IMR-90 (cell line): ENCODE measurements at regions not wholly inside any gene's neighbourhood (a gene's known extent, or its start where the extent isn't known, plus 50 kb on each side); places are given as distances from the start of the nearest gene placed in this dataset.

Experiments
- ATAC-seq: fragments of 200-7000 bp; cut with Tn5 transposase; 2 replicates; pipeline ENCODE4 v1.9.1; 2020; ENCODE audit warnings: low read depth, mild to moderate bottlenecking, moderate library complexity
- BruUV-seq: library from RNA; stranded (reverse); fragments of 400-500 nt; replicated peaks from 2 replicates; lab custom pipeline; 2021; lab: Mats Ljungman, UMichigan
- CTCF ChIA-PET: fragments of 300-600 bp; formaldehyde crosslinking; extraction: SDS; loops from one replicate; lab custom pipeline; 2021; ENCODE audit warnings: antibody characterized with exemption; lab: Yijun Ruan, JAX
- POLR2A ChIA-PET: fragments of 300-600 bp; sonication (Branson Sonifier 250); formaldehyde crosslinking; loops from one replicate; lab custom pipeline; 2022; ENCODE audit warnings: antibody characterized with exemption; ENCODE audit not compliant: unreplicated experiment; lab: Charles Lee
- DNase-seq: peaks from one replicate; pipeline ENCODE4 v3.0.0; 2013
- H2AFZ ChIP-seq: replicated peaks from 2 replicates; pipeline ENCODE3; 2013; ENCODE audit warnings: low read length, mild to moderate bottlenecking; ENCODE audit not compliant: poor library complexity
- H2AK5ac ChIP-seq: 2 replicates; pipeline ENCODE4 v1.6.1; 2013; ENCODE audit warnings: low read depth, low read length, inconsistent platforms
- H2AK9ac ChIP-seq: replicated peaks from 2 replicates; pipeline ENCODE3; 2013; ENCODE audit warnings: mild to moderate bottlenecking, low read depth, low read length, moderate library complexity; ENCODE audit not compliant: poor library complexity
- H2BK120ac ChIP-seq: 2 replicates; pipeline ENCODE4 v1.6.1; 2013; ENCODE audit warnings: low read depth, low read length, inconsistent platforms
- H2BK15ac ChIP-seq: 3 replicates; pipeline ENCODE4 v1.6.1; 2013; ENCODE audit warnings: low read depth, low read length, inconsistent platforms
- H2BK20ac ChIP-seq: 2 replicates; pipeline ENCODE4 v1.6.1; 2013; ENCODE audit warnings: low read depth, mild to moderate bottlenecking, inconsistent platforms, low read length, moderate library complexity
- H2BK5ac ChIP-seq: 2 replicates; pipeline ENCODE4 v1.6.1; 2013; ENCODE audit warnings: mild to moderate bottlenecking, low read depth, low read length, inconsistent platforms; ENCODE audit not compliant: poor library complexity, severe bottlenecking
- H3K14ac ChIP-seq: replicated peaks from 2 replicates; pipeline ENCODE4 v1.6.1; 2013; ENCODE audit warnings: low read depth, low read length, inconsistent platforms
- H3K18ac ChIP-seq: 2 replicates; pipeline ENCODE4 v1.6.1; 2013; ENCODE audit warnings: low read depth, low read length, control low read depth
- H3K23ac ChIP-seq: 2 replicates; pipeline ENCODE4 v1.6.1; 2013; ENCODE audit warnings: low read depth, low read length, inconsistent platforms
- H3K27ac ChIP-seq: 2 replicates; pipeline ENCODE4 v1.5.1; 2013; ENCODE audit warnings: mild to moderate bottlenecking, control low read depth, low read length; ENCODE audit not compliant: insufficient read depth
- H3K27me3 ChIP-seq: 2 replicates; pipeline ENCODE4 v1.6.1; 2013; ENCODE audit warnings: low read length; ENCODE audit not compliant: control insufficient read depth, insufficient read depth
- H3K36me3 ChIP-seq: 2 replicates; pipeline ENCODE4 v1.6.1; 2013; ENCODE audit warnings: low read length, mixed read lengths; ENCODE audit not compliant: control insufficient read depth, insufficient read depth
- H3K4ac ChIP-seq: 2 replicates; pipeline ENCODE4 v1.6.1; 2013; ENCODE audit warnings: low read depth, low read length, inconsistent platforms
- H3K4me1 ChIP-seq: 2 replicates; pipeline ENCODE4 v1.6.1; 2013; ENCODE audit warnings: low read length, mixed read lengths; ENCODE audit not compliant: control insufficient read depth, insufficient read depth
- H3K4me2 ChIP-seq: 2 replicates; pipeline ENCODE4 v1.6.1; 2013; ENCODE audit warnings: low read depth, mild to moderate bottlenecking, control low read depth, low read length, moderate library complexity
- H3K4me3 ChIP-seq: 2 replicates; pipeline ENCODE4 v1.5.1; 2013; ENCODE audit warnings: low read depth, mild to moderate bottlenecking, control low read depth, low read length, moderate library complexity; ENCODE audit not compliant: insufficient read depth
- H3K56ac ChIP-seq: 2 replicates; pipeline ENCODE4 v1.6.1; 2013; ENCODE audit warnings: low read length, inconsistent platforms; ENCODE audit not compliant: insufficient read depth; ENCODE audit errors: extremely low read depth
- H3K79me1 ChIP-seq, 2 experiments: 2 replicates each; pipeline ENCODE4 v1.6.1; 2013; ENCODE audit warnings: low read length in 2 of 2, inconsistent platforms in 1 of 2, low read depth in 1 of 2
- H3K9ac ChIP-seq: 2 replicates; pipeline ENCODE4 v1.6.1; 2013; ENCODE audit warnings: low read depth, low read length, control low read depth
- H3K9me1 ChIP-seq: 2 replicates; pipeline ENCODE4 v1.6.1; 2013; ENCODE audit warnings: low read length, inconsistent platforms; ENCODE audit not compliant: insufficient read depth
- H3K9me3 ChIP-seq: 2 replicates; pipeline ENCODE4 v1.6.1; 2013; ENCODE audit warnings: low read length; ENCODE audit not compliant: control insufficient read depth, insufficient read depth
- H4K20me1 ChIP-seq: 2 replicates; pipeline ENCODE4 v1.6.1; 2013; ENCODE audit warnings: low read length, inconsistent platforms; ENCODE audit not compliant: insufficient read depth
- H4K5ac ChIP-seq: 2 replicates; pipeline ENCODE4 v1.6.1; 2013; ENCODE audit warnings: mild to moderate bottlenecking, low read depth, low read length, control low read depth
- H4K8ac ChIP-seq, 2 experiments: 2 replicates each; pipeline ENCODE4 v1.6.1; 2013; ENCODE audit warnings: low read depth in 2 of 2, low read length in 2 of 2, control low read depth in 1 of 2, inconsistent platforms in 1 of 2
- H4K91ac ChIP-seq: 2 replicates; pipeline ENCODE4 v1.6.1; 2013; ENCODE audit warnings: low read depth, low read length, inconsistent platforms; ENCODE audit not compliant: insufficient read depth
- CEBPB ChIP-seq: IDR thresholded peaks from 2 replicates; pipeline ENCODE4 v1.6.1; 2012; ENCODE audit warnings: low read depth, low read length, improper control_type of control experiment
- MAFK ChIP-seq: IDR thresholded peaks from 2 replicates; pipeline ENCODE4 v1.6.1; 2012; ENCODE audit warnings: low read depth, low read length, improper control_type of control experiment
- MAZ ChIP-seq: IDR thresholded peaks from 2 replicates; pipeline ENCODE4 v1.6.1; 2012; ENCODE audit warnings: low read depth, mild to moderate bottlenecking, low read length, improper control_type of control experiment, moderate library complexity, borderline replicate concordance
- RAD21 ChIP-seq: IDR thresholded peaks from 2 replicates; pipeline ENCODE4 v1.6.1; 2012; ENCODE audit warnings: low read length, improper control_type of control experiment
- SMC3 ChIP-seq: fragments of 150-350 bp; IDR thresholded peaks from 2 replicates; pipeline ENCODE4 v1.6.1; 2016; ENCODE audit warnings: low read depth, mild to moderate bottlenecking, antibody characterized with exemption, low read length, moderate library complexity
- USF2 ChIP-seq: fragments of 150-350 bp; IDR thresholded peaks from 2 replicates; pipeline ENCODE4 v1.6.1; 2017; ENCODE audit warnings: mild to moderate bottlenecking, antibody characterized with exemption, low read length, low read depth
- WGBS, 2 experiments: methylation state at CpG; one replicate each; pipeline versions ENCODE4 v1.1.5 to v1.1.7; 2013; ENCODE audit warnings: missing lambda C conversion rate in 2 of 2; ENCODE audit not compliant: insufficient read length in 1 of 2; ENCODE audit errors: extremely low coverage in 2 of 2; 5-methylcytosine and 5-hydroxymethylcytosine counted together
- dilution Hi-C: fragments of 300-500 bp; cut with HindIII; formaldehyde crosslinking; loops from one replicate; pipeline ENCODE4 v1.14.3; 2018; ENCODE audit warnings: low sequenced_read_pairs; ENCODE audit not compliant: unreplicated experiment
- in situ Hi-C: fragments of 300-500 bp; cut with MboI; formaldehyde crosslinking; loops from 3 replicates; pipeline ENCODE4 v1.14.3; 2019; ENCODE audit warnings: low sequenced_read_pairs, inconsistent platforms, mixed read lengths
- intact Hi-C: fragments of 100-400 bp; cut with micrococcal nuclease; formaldehyde crosslinking; loops from 2 replicates; pipeline ENCODE4 v1.10.0; 2022

DNA sequence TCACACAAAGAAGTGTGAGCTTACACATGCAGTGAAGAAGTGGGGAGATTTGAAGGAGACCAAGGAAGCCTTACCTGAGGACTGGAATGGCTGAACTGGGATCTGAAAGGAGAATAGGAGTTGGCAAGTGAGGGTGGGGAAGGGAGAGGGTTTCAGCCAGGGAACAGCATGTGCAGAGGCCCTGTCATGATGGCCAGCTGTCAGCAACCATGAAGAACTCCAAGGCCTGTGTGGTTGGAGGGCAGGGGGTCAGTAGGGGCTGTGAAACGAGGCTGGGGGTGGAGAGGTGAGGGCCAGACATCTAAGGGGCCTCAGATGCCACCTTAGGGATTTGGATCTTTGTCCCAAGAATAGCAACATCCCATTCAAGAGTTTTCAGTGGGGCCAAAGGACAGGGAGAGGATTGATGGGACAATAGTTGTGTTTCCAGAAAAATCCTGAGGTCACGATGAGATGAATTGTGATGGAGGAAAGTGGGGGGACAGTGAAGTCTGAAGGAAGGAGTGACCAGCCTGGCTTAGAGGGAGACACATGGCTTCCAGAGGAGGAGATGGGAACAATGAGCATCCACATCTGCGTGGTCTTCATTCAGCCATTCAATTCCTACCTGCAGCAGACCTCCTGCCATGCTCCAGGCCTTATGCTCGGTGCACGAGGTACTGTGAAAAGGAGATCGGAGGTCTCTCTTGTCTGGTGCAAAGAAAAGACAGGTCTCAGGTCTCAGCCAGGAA, 187.6 kb downstream of the MATN1 start:
- DNase-seq (no peak), ATAC-seq (no peak)
- no peak overlapping the region for H3K18ac ChIP-seq
- no peak overlapping the region for H4K8ac ChIP-seq
- no peaks in the 10 kb centered on the region for H3K36me3 ChIP-seq
- no peaks in the 10 kb centered on the region for H3K27me3 ChIP-seq
- H2BK20ac ChIP-seq = no peak overlapping the region
- ChIA-PET POLR2A (no interaction called here), CTCF (no interaction called here)
- no peak overlapping the region for H2AFZ ChIP-seq
- no TSS peak for BruUV-seq
- H3K4me2 ChIP-seq = no peak overlapping the region
- no peak overlapping the region for H2BK120ac ChIP-seq
- H4K5ac ChIP-seq = no peak overlapping the region
- H3K9me1 ChIP-seq = no peaks in the 10 kb centered on the region
- no peak overlapping the region for H3K14ac ChIP-seq
- no peak overlapping the region for H3K23ac ChIP-seq
- no peak overlapping the region for H2BK5ac ChIP-seq
- H2AK9ac ChIP-seq = no peak overlapping the region
- no peak overlapping the region for H3K56ac ChIP-seq
- TF ChIP-seq CEBPB (no peak), MAFK (no peak), USF2 (no peak), RAD21 (no peak), SMC3 (no peak), MAZ (no peak)
- H3K27ac ChIP-seq = no peak overlapping the region
- no peak overlapping the region for H3K9ac ChIP-seq
- no peak overlapping the region for H4K91ac ChIP-seq
- no peak overlapping the region for H3K4me3 ChIP-seq
- in situ Hi-C loops = no loop called here
- H3K79me1 ChIP-seq = no peaks in the 10 kb centered on the region
- dilution Hi-C loops = no loop called here
- no peak overlapping the region for H2AK5ac ChIP-seq
- no peaks in the 10 kb centered on the region for H3K9me3 ChIP-seq
- intact Hi-C loops = no loop called here
- H4K20me1 ChIP-seq = no peaks in the 10 kb centered on the region
- no peak overlapping the region for H2BK15ac ChIP-seq
- WGBS, 2 experiments = 60% methylated on average over 1 of the region's 6 CpGs; no CpG with 5 or more reads in 1 of the 2 experiments
- no peak overlapping the region for H3K4ac ChIP-seq
- no peaks in the 10 kb centered on the region for H3K4me1 ChIP-seq
